HG03571 (cell line): ENCODE measurements at regions not wholly inside any gene's neighbourhood (a gene's known extent, or its start where the extent isn't known, plus 50 kb on each side); places are given as distances from the start of the nearest gene placed in this dataset.

Experiments used
- ATAC-seq: cut with Tn5 transposase; IDR thresholded peaks from one replicate; pipeline ENCODE4 v1.9.1; 2021; ENCODE audit not compliant: unreplicated experiment

DNA sequence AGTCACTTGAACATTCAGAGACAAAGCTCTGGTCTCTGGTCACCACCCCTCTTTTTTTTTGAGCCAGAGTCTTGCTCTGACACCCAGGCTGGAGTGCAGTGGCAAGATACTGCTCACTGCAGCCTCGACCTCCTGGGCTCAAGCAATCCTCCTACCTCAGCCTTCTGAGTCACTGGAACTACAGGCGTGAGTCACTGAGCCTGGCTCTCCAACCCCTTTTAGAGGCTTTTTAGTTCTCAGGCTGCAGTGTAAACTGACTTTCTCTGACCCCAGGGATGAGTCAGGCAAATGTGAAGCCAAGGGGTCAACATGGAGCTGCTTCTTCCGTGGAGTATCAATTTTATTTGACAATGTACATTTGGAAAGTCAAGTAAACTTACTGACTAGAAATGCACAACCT is 229.2 kb downstream of the PTTG2 start:
- ATAC-seq = no peak

DNA sequence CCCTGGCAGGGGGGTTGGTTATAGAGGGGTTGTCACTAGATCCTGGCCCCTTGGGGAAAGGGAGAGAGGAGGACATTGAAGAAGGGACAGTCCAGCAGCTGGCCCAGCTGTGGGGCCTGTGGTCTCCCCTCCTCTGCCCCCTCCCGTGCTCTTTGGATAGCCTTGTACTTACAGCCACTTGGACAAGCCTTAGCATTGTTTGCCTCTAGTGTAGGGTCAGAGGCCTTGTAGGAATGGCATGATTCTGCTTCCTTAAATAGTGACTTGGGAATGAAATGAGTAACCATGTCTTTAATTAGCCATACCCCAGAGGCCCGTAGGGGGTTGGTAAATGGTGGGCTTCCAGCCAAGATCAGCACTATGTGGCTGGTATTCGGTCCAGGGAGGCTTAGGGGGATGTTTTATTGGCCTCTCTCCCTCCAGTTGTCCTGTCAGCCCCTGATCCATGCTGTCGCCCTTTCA is 230.6 kb downstream of the PTTG2 start:
- no peak for ATAC-seq

DNA sequence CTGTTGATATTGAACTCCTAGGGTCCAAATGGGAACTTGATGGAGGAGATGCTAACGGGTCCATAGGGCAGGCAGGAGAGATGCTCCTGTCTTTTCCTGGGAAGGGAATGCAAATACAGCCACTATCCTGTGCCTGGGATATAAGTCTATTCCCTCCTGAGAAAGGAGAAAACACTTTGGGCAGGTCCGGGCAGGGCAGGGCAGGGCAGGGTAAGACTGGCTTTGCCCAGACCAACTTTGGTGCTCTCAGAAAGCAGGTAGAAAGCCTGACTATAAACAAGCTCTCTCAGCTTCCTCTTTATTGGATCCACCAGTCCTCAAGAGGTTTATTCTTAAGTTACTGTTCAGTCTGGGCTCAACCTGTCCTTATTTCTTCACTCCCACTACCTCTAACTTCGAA is 232.3 kb downstream of the PTTG2 start:
- no peak for ATAC-seq

DNA sequence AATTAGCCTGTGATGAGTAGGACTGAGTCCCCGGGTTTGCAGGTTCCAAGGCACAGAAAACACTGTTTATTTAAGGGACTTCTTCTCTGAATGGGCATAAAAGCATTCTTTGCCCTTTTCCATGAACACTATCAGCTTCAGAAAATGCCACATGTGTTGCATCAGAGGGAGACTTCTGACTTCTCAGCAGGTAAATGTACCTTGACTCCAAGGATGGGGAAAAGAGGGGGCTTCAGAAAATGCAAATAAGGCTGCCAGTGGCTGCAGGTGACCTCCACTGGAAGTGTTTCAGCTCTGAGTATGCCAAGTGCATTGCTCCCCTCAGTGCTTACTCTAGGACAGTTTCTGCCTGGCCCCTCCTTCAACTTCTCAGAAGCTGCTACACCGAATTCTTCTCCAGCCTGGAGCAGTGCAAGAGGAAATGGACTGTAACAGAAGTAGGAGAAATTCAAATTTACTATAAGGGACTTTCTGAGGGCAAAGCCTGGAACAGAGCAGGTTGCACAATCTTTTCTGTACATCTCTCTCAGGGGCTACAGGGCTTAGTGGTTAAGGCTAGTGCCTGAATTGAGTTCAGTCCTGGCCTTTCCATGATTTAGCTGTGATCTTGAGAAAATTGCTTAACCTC is 233.2 kb downstream of the PTTG2 start:
- no peak for ATAC-seq

DNA sequence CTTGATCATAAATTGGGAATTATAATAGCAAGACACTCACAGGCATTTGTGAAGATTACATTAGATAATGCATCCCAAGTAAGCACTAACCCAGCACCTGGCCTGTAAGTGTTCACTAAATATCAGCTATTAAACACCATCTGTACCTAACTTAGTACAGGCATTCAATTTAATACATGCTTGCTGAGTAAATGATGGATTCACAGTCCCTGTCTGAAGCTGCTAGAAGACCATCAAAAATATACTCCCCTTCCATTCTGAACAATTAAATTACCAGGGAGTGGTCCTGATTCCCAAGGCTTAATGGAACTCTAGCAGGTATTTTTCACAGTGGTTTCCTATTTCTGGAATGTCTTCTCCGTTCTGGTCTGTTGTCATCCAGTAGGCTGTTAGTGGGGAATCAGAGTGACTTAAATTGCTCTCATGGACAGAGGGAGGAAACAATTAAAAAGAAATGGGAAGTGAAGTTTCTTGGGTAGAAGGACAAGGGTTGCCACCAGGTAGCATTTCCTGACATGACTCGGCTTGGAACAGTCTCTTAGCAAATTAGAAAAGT is 233.9 kb downstream of the PTTG2 start:
- ATAC-seq = no peak

DNA sequence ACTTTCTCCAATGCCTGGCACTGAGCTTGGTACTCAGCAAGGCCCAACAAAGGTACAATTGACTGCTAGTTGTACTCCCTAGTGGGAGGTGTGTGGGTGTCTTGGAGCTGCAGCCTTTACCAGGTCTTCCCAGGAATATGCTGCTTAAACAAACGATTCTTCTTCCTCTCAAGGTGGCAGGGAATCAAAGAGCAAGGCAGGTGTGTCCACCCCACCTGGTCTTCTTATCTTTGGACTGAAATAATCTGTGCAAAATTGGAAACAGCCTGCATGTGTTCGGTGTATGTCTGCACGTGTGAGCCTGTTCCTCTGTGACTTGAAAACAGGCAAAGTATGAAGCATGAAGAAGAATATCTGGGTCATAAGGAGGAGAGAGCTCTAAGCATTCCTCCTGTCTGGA is 235.3 kb downstream of the PTTG2 start:
- no peak for ATAC-seq

DNA sequence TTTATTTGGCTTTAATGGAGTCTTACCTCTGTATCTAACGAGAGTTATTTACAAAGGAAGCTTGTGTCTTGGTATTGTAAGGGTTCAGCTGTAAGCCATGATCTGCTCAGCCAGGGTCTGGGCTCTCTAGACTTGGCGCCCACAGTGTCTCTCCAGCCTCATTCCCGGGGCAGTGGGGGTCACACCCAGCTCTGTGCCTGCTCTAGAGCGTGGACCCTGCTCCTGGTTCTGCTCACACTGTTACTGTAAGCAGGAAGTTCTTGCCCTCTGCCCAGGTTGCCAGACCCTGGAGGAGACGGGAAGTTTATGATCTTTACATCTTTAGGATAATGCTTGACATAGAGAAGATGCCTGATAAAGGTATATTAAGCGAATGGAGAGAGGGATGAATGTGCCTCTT is 235.7 kb downstream of the PTTG2 start:
- ATAC-seq = no peak

DNA sequence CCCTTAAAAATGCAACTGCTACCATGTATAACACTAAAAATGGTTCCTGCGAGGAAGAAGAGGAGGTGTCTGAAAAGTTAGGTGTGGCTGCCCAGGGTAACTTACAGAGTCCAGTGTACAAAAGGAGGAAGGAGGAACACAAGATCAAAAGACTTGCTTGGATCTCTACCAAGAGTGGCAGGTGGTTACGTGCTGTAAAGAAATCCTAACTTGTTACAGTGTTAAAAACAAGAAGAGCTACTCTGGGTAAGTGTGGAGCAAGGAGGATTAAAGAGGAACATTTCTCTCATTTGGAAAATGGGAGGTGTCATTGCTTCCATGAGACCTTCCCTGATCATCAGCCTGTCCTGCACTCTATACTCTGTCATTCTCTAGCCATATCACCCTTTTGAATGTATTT is 242.0 kb downstream of the PTTG2 start:
- no peak for ATAC-seq

DNA sequence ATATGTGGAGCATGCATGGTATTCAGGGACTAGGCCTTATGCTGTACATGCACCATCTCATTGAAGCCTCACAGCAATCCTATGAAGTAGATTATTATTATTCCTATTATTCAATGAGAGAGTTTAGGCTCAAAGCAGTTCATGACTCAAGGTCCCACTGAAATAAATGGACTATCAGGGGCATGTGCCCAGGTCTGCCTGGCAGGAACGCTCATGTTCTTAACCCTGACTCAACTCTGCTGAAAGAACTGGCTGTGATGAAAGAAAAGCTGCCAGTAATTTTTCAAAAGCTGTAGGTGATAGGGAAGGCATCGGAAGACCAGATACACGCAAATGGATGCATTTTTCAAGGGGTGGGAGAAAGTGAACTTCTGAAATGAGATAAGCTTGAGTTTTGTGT is 243.4 kb downstream of the PTTG2 start:
- no peak for ATAC-seq

DNA sequence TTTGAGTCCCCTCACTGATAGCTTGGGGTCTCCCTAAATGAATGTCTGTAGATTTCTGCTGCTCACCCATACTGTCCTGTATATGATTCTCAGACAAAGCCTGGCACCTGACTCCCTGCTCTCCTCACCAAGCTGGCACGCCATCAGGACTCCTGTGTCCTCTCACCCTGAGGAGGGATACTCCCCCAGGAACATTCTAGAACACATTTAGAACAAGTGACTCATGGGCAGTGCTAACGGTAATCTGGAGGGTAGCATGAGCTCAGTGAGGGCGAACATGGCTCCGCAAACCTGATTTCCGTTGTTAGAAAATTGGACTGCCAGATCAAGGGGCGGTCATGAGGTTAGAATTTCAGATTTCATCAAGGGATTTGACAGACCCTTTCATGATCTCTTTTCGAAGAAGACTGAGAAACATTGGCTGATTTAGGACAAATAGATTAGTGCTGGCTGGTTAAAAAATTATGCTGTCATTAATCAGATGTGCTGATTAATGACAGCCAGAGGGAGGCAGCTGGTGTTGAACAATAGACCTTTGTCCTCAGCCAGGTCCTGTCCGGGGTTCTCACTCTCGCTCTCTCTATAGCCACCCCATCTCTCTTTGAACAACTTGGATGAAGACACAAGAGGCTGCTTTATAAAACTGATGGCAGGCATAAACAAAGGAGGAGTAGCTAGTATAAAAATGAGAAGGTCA is 244.3 kb downstream of the PTTG2 start:
- no peak for ATAC-seq

DNA sequence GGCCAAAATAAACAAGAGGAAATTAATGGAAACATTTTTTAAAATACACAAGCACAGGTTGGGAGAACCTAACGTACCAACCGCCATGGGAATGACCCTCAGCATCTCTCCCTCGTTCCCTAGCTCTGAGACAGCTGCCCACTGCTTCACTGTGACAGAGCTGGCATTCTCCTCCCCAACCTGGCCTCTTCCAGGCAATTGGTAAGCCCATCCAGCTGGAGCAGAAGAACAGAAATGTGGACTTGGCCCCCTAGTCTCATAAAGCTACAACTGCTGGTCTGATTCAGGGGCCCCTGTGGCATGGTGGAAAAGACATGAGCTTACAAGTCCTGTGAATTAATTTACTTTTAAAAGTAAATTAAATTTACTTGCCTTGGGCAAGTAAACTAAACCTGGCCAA is 245.1 kb downstream of the PTTG2 start:
- no peak for ATAC-seq

DNA sequence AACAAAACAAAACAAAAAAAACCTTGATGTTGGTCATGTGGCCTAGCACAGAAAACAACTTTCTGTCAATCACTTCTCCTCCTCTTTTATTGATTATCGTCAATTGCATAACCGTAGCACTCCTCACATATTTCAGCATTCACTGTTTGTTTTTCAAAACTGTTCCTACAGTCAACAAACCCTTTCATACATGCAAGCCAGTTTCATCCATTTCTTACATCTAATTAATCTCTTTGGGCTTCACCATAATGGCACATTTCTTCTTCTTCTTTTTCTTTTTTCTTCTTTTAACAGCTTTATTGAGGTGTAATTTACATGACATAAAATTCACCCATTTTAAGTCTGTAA is 246.9 kb downstream of the PTTG2 start:
- no peak for ATAC-seq

DNA sequence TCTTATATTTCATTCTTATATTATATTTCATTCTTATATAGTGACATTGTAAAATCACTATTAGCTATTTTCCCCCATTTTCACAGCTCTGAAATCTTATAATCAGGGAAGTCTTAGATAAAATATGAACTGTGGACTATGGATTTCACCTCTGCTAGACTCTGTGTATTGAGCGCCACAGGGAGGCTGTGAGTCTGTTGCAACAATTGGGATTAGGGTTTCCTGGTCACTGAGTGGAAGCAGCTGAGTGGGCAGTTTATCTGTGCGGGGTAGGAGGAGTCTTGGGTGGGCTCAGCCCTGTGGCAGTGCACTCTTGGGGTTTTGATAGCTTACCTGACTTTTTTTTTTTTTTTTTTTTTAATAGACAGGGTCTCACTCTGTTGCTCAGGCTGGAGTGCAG is 249.5 kb downstream of the PTTG2 start:
- ATAC-seq = no peak

DNA sequence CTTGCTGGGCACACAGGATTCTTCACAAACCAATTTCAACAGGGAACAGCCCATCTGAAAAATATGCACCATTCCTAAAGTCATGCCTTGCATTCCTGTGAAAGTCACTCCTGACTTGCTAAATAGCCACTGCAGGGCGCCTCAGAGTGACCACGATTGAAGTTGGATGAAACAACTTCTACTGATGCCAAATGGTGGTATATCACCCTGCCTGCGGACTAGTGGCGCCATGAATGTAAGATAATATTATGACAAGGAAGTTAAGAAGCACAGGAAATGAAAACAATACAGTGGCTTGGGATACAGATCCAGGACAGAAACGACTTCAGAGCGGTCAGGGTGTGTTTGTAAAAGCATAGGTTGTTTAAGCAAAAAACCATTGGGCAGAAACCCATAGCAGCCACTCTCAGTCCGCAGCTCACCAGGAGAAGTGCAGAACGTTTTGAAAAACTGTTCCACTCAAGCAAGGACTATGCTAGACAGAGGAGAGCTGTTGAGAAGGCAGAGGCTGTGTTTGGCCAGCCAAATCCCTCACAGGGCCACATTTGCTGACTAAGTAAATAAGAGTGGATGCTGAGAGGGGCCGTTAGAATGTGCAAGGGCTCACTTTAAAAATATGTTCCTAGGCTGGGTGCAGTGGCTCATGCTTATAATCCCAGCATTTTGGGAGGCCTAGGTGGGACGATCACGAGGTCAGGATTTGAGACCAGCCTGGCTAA is 250.4 kb downstream of the PTTG2 start:
- ATAC-seq = no peak

DNA sequence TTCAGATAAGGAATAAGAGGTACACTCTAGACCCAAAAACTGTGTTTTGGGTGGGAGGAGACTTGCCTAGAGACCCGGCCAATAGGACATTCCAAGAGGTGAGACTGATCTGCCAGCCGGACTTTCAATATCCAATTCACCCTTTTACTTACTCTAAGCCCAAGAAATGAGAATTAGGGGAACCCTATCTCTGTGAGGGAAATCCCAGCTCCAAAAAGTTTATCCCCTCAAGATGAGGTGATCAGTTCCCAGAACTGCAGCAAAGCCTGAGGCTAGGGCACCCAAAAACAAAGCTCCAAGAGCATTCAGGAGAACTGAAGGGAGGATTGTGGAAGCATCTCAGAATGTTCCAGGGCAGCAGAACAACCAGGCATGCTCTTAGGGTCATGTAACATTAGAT is 251.7 kb downstream of the PTTG2 start:
- ATAC-seq = no peak

DNA sequence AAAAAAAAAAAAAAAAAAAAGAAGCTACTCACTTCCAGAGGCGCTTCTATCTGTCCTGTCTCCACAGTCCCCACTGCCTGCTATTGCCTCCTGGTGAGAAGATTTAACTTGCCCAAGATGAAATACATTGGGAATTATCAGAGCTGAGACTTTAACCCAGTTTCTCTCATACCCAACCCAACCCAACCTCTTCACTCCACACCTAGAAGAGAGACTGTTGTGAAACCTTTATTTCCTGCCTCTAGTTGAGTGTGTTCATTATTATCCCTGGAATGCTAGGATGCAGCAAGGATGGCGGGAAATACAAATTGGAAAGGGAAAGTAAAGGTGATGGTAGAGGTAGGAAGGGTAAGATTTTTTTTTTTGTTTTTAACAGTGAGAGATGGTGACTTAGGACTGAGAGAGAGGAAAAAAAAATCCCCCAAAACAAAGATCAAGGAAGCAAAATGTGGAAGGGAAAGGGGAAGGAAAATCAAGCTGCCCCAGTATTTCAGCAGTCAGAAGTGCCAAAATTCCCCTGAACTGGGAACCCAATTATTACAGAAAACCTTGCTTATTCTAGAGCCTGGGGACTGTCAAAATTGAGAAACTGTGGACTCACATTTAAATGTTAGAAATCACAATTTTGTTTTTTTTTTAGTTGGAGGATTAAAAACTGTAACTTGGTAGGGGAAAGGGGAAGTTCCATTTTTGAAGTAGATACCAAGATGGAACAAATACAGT is 253.0 kb downstream of the PTTG2 start:
- no peak for ATAC-seq

DNA sequence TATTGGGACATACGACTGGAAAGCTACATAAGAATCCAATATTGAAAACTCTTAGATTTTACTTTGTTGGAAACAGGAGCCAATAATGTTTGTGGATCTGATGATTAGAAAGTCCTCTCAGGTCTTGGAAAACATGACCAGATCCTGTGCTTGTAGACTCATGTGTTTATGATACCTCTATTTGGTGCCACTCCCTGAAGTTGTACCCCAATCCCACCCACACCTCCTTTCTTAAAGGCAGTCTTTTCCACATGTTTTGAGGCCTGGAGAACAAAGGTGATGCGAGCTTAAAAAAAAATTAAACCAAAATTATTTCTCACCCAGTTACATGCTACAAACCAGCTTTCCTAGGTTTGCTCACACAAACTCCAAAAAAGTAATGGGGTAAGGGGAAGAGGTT is 262.7 kb downstream of the PTTG2 start:
- ATAC-seq = no peak

DNA sequence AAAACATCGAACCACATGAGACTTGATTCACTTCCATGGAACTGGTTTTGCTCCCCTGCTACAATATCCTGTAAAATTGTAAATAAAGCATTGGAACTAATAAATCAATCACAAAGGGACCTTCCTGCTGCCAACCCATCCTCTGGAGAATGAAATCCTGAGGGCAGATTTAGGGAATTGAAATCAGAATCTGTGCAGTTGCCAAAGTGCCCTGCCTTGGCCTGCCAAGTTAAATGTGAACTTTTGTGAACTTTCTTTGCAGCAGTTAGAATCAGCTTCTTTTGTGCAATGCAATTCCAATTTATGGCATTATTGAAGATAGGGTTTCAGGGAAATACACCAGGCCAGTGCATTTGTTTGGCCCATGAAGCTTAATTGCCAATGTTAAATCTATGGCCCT is 263.1 kb downstream of the PTTG2 start:
- ATAC-seq = no peak

DNA sequence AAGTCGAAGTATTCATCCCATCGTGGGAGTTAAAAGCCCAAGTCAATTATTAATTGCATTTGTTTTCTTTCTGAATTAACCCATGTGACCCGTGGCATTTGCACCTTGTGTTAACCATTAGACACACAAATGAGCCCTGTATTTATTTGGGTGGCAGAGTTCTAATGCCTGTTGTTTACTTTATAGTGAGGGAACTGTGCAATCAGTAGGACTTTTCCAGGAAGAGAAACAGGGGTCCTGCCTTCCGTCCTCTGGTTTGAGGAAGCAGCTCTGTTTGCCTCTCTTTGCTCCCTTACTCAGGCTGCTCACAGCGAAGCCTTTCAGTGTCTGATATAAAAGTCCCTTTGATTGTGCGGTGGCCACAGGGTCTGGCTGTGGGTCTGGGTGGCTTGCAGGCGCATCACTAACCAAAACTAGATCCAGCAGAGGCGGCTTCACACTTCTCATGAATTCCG is 263.6 kb downstream of the PTTG2 start:
- ATAC-seq = no peak

DNA sequence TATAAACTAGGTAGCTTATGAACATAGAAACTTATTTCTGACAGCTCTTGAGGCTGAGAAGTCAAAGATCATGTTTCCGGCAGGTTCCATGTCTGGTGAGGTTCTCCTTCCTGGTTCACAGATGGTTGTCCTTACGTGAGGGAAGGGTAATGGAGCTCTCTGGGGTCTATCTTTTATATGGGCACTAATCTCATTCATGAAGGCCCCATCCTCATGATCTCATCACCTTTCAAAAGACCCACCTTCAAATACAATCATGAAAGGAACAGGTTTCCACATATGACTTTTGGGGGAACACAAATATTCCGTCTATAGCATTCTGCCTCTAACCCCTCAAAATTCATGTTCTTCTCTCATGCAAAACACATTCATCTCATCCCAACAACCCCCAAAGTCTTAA is 264.7 kb downstream of the PTTG2 start:
- ATAC-seq = no peak

DNA sequence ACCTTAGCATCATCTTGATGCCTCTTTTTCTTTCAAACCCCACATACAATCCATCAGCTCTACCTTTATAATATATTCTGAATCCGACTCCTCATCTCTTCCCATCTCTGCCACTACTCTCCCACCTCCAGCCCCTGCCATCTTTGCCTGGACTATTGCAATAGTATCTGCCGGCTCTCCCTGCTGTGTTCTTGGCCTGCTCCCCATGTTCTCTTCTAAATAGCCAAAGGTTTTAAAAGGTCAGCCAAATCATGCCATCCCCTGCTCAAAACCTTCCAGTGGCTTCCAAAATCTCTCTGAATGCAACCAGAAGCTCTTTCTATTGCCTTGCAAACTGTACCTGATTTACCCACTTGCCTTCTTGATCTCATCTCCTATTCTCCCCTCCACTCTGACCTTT is 266.0 kb downstream of the PTTG2 start:
- ATAC-seq = no peak
